SK-N-MC (cell line): ENCODE measurements at regions not wholly inside any gene's neighbourhood (a gene's known extent, or its start where the extent isn't known, plus 50 kb on each side); places are given as distances from the start of the nearest gene placed in this dataset.

ENCODE experiments used
- EZH2 ChIP-seq: fragments of 200-600 bp; sonication (generic); IDR thresholded peaks from one replicate; pipeline ENCODE4 v1.6.1; 2017; ENCODE audit warnings: antibody characterized with exemption
- POLR2AphosphoS5 ChIP-seq: IDR thresholded peaks from 2 replicates; pipeline ENCODE4 v1.6.1; 2012; ENCODE audit warnings: mild to moderate bottlenecking, low read depth, low read length, borderline replicate concordance

DNA sequence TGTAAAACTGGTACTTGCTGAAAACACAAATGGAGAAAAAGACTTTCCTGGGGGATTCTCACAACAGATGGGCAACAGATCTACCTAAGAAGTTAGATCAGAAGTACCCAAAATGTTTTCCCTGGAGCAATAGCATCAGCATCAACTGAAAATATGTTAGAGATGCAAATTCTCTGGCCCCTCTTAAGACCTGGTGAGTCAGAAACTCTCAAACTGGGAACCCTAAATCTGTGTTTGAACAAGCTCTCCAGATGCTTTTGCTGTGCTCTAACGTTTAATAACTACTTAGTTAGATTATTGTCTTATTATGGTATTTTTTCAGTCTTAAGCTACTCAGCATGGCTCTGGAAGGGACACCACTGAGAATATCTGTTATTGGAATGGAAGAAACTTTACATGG is 55.2 kb upstream of the TRPC3 start:
- TF ChIP-seq EZH2, result no peak
- TF ChIP-seq POLR2AphosphoS5, result no peak
